ENCODE measurements at regions not wholly inside any gene's neighbourhood (a gene's known extent, or its start where the extent isn't known, plus 50 kb on each side); places are given as distances from the start of the nearest gene placed in this dataset.
A peak's percentile ranks its signal among the peaks of the same experiment; 100 is the strongest.

GRCh38 chr10:4041635-4042034 is 256.6 kb upstream of the KLF6 start:
- no peak for DNase-seq

GRCh38 chr10:4038000-4038399 is 253.0 kb upstream of the KLF6 start:
- DNase-seq: no peak

GRCh38 chr10:4035599-4035945 is 250.6 kb upstream of the KLF6 start:
- no peak for DNase-seq

GRCh38 chr10:4034907-4035598 is 250.0 kb upstream of the KLF6 start:
- peak; percentile 9 for DNase-seq

- no peak for DNase-seq
These were observed 248.4 kb upstream of the KLF6 start for GRCh38 chr10:4033341-4033896.

GRCh38 chr10:4029866-4030265 is 244.9 kb upstream of the KLF6 start:
- no peak for DNase-seq

- DNase-seq: no peak
These were observed 244.0 kb upstream of the KLF6 start for GRCh38 chr10:4028854-4029583.

- DNase-seq: no peak
These were observed 243.0 kb upstream of the KLF6 start for GRCh38 chr10:4028027-4028471.

GRCh38 chr10:4025339-4025738 is 240.3 kb upstream of the KLF6 start:
- no peak for DNase-seq

GRCh38 chr10:4024516-4025245 is 239.7 kb upstream of the KLF6 start:
- DNase-seq: no peak

- no peak for DNase-seq
These were observed 239.0 kb upstream of the KLF6 start for GRCh38 chr10:4024027-4024426.

GRCh38 chr10:4022473-4022872 is 237.5 kb upstream of the KLF6 start:
- DNase-seq: no peak

- no peak for DNase-seq
These were observed 235.6 kb upstream of the KLF6 start for GRCh38 chr10:4020631-4021030.

- no peak for DNase-seq
These were observed 233.1 kb upstream of the KLF6 start for GRCh38 chr10:4018054-4018511.

GRCh38 chr10:4017336-4017735 is 232.3 kb upstream of the KLF6 start:
- DNase-seq: no peak

GRCh38 chr10:4016214-4016740 is 231.3 kb upstream of the KLF6 start:
- DNase-seq: no peak

GRCh38 chr10:4013651-4014121 is 228.7 kb upstream of the KLF6 start:
- no peak for DNase-seq

- DNase-seq: no peak
These were observed 227.8 kb upstream of the KLF6 start for GRCh38 chr10:4012848-4013247.

- no peak for DNase-seq
These were observed 226.3 kb upstream of the KLF6 start for GRCh38 chr10:4011136-4011812.

GRCh38 chr10:4008676-4009382 is 223.8 kb upstream of the KLF6 start:
- DNase-seq: no peak

GRCh38 chr10:4007771-4008170 is 222.8 kb upstream of the KLF6 start:
- DNase-seq: no peak

GRCh38 chr10:4006858-4007257 is 221.8 kb upstream of the KLF6 start:
- DNase-seq: no peak
